K562 (cell line): ENCODE measurements at regions not wholly inside any gene's neighbourhood (a gene's known extent, or its start where the extent isn't known, plus 50 kb on each side); places are given as distances from the start of the nearest gene placed in this dataset.

Experiments used
- ATAC-seq: fragments of 200-7000 bp; cut with Tn5 transposase; 3 replicates; pipeline ENCODE4 v1.9.1; 2020; ENCODE audit warnings: moderate library complexity
- BruUV-seq: library from RNA; stranded (reverse); fragments of 400-500 nt; replicated peaks from 2 replicates; lab custom pipeline; 2021; lab: Mats Ljungman, UMichigan
- CTCF ChIA-PET: fragments of 300-600 bp; formaldehyde crosslinking; extraction: SDS; loops from one replicate; lab custom pipeline; 2021; ENCODE audit warnings: low intra/inter-chr PET ratio; lab: Yijun Ruan, JAX
- POLR2A ChIA-PET: fragments of 300-600, 350-650 bp; sonication (Branson Sonifier 250); formaldehyde crosslinking; extraction: SDS; loops from one replicate; lab custom pipeline; 2021; ENCODE audit warnings: antibody characterized with exemption, inconsistent platforms; lab: Yijun Ruan, JAX
- DNase-seq, 4 experiments: peaks; one replicate each; pipeline versions ENCODE4 v3.0.0 to v3.0.0-alpha.2; 2011 to 2018; ENCODE audit warnings: low spot score in 3 of 4, mixed read lengths in 3 of 4; ENCODE audit errors: extremely low read depth in 1 of 4
- FAIRE-seq: peaks from 2 replicates; lab custom pipeline; 2011; peaks lifted over from hg19 to GRCh38; lab: Jason Lieb, UNC
- H2AFZ ChIP-seq: 2 replicates; pipeline ENCODE4 v1.6.0; 2011; ENCODE audit warnings: low read depth, low read length, control low read depth, inconsistent platforms
- H3K27ac ChIP-seq: fragments of 200-600 bp; 3 replicates; pipeline ENCODE4 v1.8.0; 2011; ENCODE audit warnings: low read depth, mild to moderate bottlenecking, control low read depth, inconsistent platforms, low read length, moderate library complexity, mixed read lengths; ENCODE audit errors: extremely low read depth
- H3K27me3 ChIP-seq, 2 experiments: fragments of 300-600 bp in 1 of 2; 2 replicates in 1 of 2; 3 replicates in 1 of 2; pipeline versions ENCODE4 v1.6.0 to v1.8.0; 2011; ENCODE audit warnings: inconsistent platforms in 2 of 2, low read length in 2 of 2, mild to moderate bottlenecking in 1 of 2, mixed read lengths in 1 of 2, moderate library complexity in 1 of 2; ENCODE audit not compliant: control insufficient read depth in 2 of 2, insufficient read depth in 2 of 2
- H3K36me3 ChIP-seq: fragments of 300-600 bp; 3 replicates; pipeline ENCODE4 v1.8.0; 2011; ENCODE audit warnings: mild to moderate bottlenecking, low read length, inconsistent platforms; ENCODE audit not compliant: control insufficient read depth, insufficient read depth
- H3K4me1 ChIP-seq, 2 experiments: fragments of 200-600 bp in 1 of 2; replicated peaks in 1 of 2; 2 replicates in 1 of 2; 3 replicates in 1 of 2; pipeline versions ENCODE4 v1.5.1 to v1.8.0; 2011; ENCODE audit warnings: inconsistent platforms in 2 of 2, low read length in 2 of 2, mild to moderate bottlenecking in 1 of 2, mixed read lengths in 1 of 2, moderate library complexity in 1 of 2; ENCODE audit not compliant: control insufficient read depth in 2 of 2, insufficient read depth in 2 of 2
- H3K4me2 ChIP-seq: 2 replicates; pipeline ENCODE4 v1.6.1; 2011; ENCODE audit warnings: low read length, control low read depth, inconsistent platforms, mixed read lengths; ENCODE audit not compliant: insufficient read depth
- H3K4me3 ChIP-seq: fragments of 200-600 bp; sonication (generic), shearing (Covaris generic); 2 replicates; pipeline ENCODE4 v1.5.1; 2016; ENCODE audit warnings: control low read depth, inconsistent platforms
- H3K79me2 ChIP-seq: fragments of 200-600 bp; 3 replicates; pipeline ENCODE4 v1.8.0; 2011; ENCODE audit warnings: low read length, inconsistent platforms; ENCODE audit not compliant: control insufficient read depth, insufficient read depth
- H3K9ac ChIP-seq, 2 experiments: 2 replicates each; pipeline versions ENCODE4 v1.6.0 to v1.6.1; 2011; ENCODE audit warnings: low read depth in 2 of 2, low read length in 2 of 2, control low read depth in 1 of 2, inconsistent platforms in 1 of 2, mild to moderate bottlenecking in 1 of 2, mixed read lengths in 1 of 2; ENCODE audit not compliant: insufficient read depth in 1 of 2
- H3K9me1 ChIP-seq: one replicate; pipeline ENCODE4 v1.6.0; 2011; ENCODE audit warnings: inconsistent platforms, mild to moderate bottlenecking, low read length, moderate library complexity; ENCODE audit not compliant: control insufficient read depth, insufficient read depth
- H3K9me3 ChIP-seq: replicated peaks from 2 replicates; pipeline ENCODE4 v1.5.1; 2011; ENCODE audit warnings: low read depth, low read length, inconsistent platforms; ENCODE audit not compliant: control insufficient read depth, insufficient read depth
- H4K20me1 ChIP-seq: replicated peaks from 2 replicates; pipeline ENCODE4 v1.6.1; 2011; ENCODE audit warnings: low read length, inconsistent platforms, mixed read lengths; ENCODE audit not compliant: control insufficient read depth, insufficient read depth
- COPS2 ChIP-seq: fragments of 450-650 bp; conservative IDR thresholded peaks from 2 replicates; pipeline ENCODE4 v1.6.1; 2016; ENCODE audit warnings: mild to moderate bottlenecking, moderate library complexity
- DNMT1 ChIP-seq: fragments of 450-650 bp; IDR thresholded peaks from 2 replicates; pipeline ENCODE4 v1.6.1; 2016; ENCODE audit warnings: antibody characterized with exemption, mild to moderate bottlenecking
- FOXK2 ChIP-seq, 2 experiments: fragments of 450-650 bp; IDR thresholded peaks in 1 of 2; conservative IDR thresholded peaks in 1 of 2; 2 replicates each; pipeline ENCODE4 v1.6.1; 2016; ENCODE audit warnings: low read depth in 2 of 2, mild to moderate bottlenecking in 1 of 2
- NFE2L1 ChIP-seq: fragments of 450-650 bp; IDR thresholded peaks from 2 replicates; pipeline ENCODE4 v1.6.1; 2016; ENCODE audit warnings: missing genetic modification characterization, low read depth, mild to moderate bottlenecking, missing compliant biosample characterization, moderate library complexity, borderline replicate concordance
- PHF21A ChIP-seq: fragments of 450-650 bp; IDR thresholded peaks from 2 replicates; pipeline ENCODE4 v1.6.1; 2017; ENCODE audit warnings: low read depth, borderline replicate concordance
- PHTF2 ChIP-seq: fragments of 250-450 bp; sonication (Bioruptor Pico); IDR thresholded peaks from 2 replicates; pipeline ENCODE4 v1.5.0; 2021; ENCODE audit warnings: mild to moderate bottlenecking
- PYGO2 ChIP-seq: fragments of 450-650 bp; IDR thresholded peaks from 2 replicates; pipeline ENCODE4 v1.6.1; 2016; ENCODE audit warnings: mild to moderate bottlenecking, missing genetic modification characterization, moderate library complexity, missing compliant biosample characterization
- RBM25 ChIP-seq: fragments of 200-400 bp; formaldehyde crosslinking; IDR thresholded peaks from 2 replicates; pipeline ENCODE4 v1.6.1; 2018; ENCODE audit warnings: low read length, low read depth, moderate library complexity; ENCODE audit not compliant: severe bottlenecking
- SMAD1 ChIP-seq: fragments of 150-350 bp; IDR thresholded peaks from 2 replicates; pipeline ENCODE4 v1.6.1; 2014; ENCODE audit warnings: low read length, low read depth; ENCODE audit not compliant: partially characterized antibody
- THRAP3 ChIP-seq: fragments of 450-650 bp; IDR thresholded peaks from 2 replicates; pipeline ENCODE4 v1.6.1; 2016; ENCODE audit warnings: mild to moderate bottlenecking, inconsistent platforms, borderline replicate concordance
- ZBTB8A ChIP-seq: fragments of 450-650 bp; IDR thresholded peaks from 2 replicates; pipeline ENCODE4 v1.6.1; 2018; ENCODE audit warnings: mild to moderate bottlenecking, moderate library complexity; ENCODE audit not compliant: partially characterized antibody
- ZNF263 ChIP-seq: sonication (generic); formaldehyde crosslinking; IDR thresholded peaks from 2 replicates; pipeline ENCODE4 v1.8.0; 2022; ENCODE audit warnings: mild to moderate bottlenecking, missing genetic modification reagents, borderline replicate concordance
- ZNF3 ChIP-seq: fragments of 250-450 bp; sonication (Bioruptor Pico); IDR thresholded peaks from 2 replicates; pipeline ENCODE4 v1.5.0; 2021; ENCODE audit warnings: mild to moderate bottlenecking, moderate library complexity
- ZNF398 ChIP-seq: fragments of 250-450 bp; sonication (Bioruptor Pico); IDR thresholded peaks from 2 replicates; pipeline ENCODE4 v1.8.0; 2021; ENCODE audit warnings: moderate library complexity, mild to moderate bottlenecking, inconsistent platforms
- ZSCAN29 ChIP-seq: fragments of 450-650 bp; IDR thresholded peaks from 2 replicates; pipeline ENCODE4 v1.6.1; 2017
- WGBS: fragments of 100-300 bp; shearing (Covaris generic); methylation state at CpG from one replicate; pipeline ENCODE4 v1.1.6; 2016; ENCODE audit warnings: low coverage, mixed read lengths; ENCODE audit not compliant: insufficient coverage; ENCODE audit errors: missing lambda C conversion rate; 5-methylcytosine and 5-hydroxymethylcytosine counted together
- in situ Hi-C: fragments of 300-500 bp; cut with MboI; formaldehyde crosslinking; loops from 4 replicates; pipeline ENCODE4 v1.15.0; 2018; ENCODE audit warnings: inconsistent platforms, mixed read lengths
- intact Hi-C: fragments of 100-400 bp; cut with micrococcal nuclease; formaldehyde crosslinking; loops from 2 replicates; pipeline ENCODE4 v1.14.2; 2022
- TF ChIP-seq, protein P1 (sequence below): fragments of 250-450 bp; sonication (Bioruptor Pico); IDR thresholded peaks from 2 replicates; pipeline ENCODE4 v1.5.0; 2021
- TF ChIP-seq, protein P2 (sequence below): fragments of 450-650 bp; IDR thresholded peaks from 2 replicates; pipeline ENCODE4 v1.6.1; 2016

- H3K4me3 ChIP-seq: no peak overlapping the region
- FAIRE-seq: no peak
- peaks cover 5 to 37% of the 10 kb centered on the region in 2 experiments for H3K27me3 ChIP-seq
- POLR2A ChIA-PET: no interaction called here
- H3K79me2 ChIP-seq: no peaks in the 10 kb centered on the region
- TF ChIP-seq RBM25 (no peak), DNMT1 (no peak), PHTF2 (CRISPR knock-in tag) (no peak), ZNF263 (CRISPR knock-in tag) (no peak), THRAP3 (no peak), ZBTB8A (no peak), COPS2 (no peak), ZSCAN29 (no peak), SMAD1 (no peak), ZNF3 (CRISPR knock-in tag) (no peak), NFE2L1 (tag) (no peak), ZNF398 (CRISPR knock-in tag) (no peak), PHF21A (no peak), FOXK2 (conservative IDR thresholded peaks at IDR 0.05 in 1 of 2, IDR thresholded peaks at IDR 0.05 in 1 of 2; ENCODE audit: low read depth in 2 of 2) (no peak), PYGO2 (tag) (no peak)
- TF ChIP-seq, protein P1, sequence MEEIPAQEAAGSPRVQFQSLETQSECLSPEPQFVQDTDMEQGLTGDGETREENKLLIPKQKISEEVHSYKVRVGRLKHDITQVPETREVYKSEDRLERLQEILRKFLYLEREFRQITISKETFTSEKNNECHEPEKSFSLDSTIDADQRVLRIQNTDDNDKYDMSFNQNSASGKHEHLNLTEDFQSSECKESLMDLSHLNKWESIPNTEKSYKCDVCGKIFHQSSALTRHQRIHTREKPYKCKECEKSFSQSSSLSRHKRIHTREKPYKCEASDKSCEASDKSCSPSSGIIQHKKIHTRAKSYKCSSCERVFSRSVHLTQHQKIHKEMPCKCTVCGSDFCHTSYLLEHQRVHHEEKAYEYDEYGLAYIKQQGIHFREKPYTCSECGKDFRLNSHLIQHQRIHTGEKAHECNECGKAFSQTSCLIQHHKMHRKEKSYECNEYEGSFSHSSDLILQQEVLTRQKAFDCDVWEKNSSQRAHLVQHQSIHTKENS (CRISPR knock-in tag): no peak
- TF ChIP-seq, protein P2, sequence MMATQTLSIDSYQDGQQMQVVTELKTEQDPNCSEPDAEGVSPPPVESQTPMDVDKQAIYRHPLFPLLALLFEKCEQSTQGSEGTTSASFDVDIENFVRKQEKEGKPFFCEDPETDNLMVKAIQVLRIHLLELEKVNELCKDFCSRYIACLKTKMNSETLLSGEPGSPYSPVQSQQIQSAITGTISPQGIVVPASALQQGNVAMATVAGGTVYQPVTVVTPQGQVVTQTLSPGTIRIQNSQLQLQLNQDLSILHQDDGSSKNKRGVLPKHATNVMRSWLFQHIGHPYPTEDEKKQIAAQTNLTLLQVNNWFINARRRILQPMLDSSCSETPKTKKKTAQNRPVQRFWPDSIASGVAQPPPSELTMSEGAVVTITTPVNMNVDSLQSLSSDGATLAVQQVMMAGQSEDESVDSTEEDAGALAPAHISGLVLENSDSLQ: no peak
- no peaks in the 10 kb centered on the region for H3K36me3 ChIP-seq
- no peak overlapping the region for H2AFZ ChIP-seq
- in situ Hi-C loops: no loop called here
- BruUV-seq: no TSS peak
- H3K9me3 ChIP-seq: no peaks in the 10 kb centered on the region
- DNase-seq: no peak
- no peaks in the 10 kb centered on the region for H3K4me1 ChIP-seq
- H3K4me2 ChIP-seq: no peak overlapping the region
- H4K20me1 ChIP-seq: no peaks in the 10 kb centered on the region
- 0% methylated on average over 5 of the region's 5 CpGs for WGBS
- CTCF ChIA-PET: no interaction called here
- no peaks in the 10 kb centered on the region for H3K9me1 ChIP-seq
- no peak overlapping the region for H3K27ac ChIP-seq
- no peak overlapping the region for H3K9ac ChIP-seq
- intact Hi-C loops: no loop called here
- ATAC-seq: no peak
Observed at GRCh38 chr3:194784361-194784760, 98.7 kb downstream of the FAM43A start.
